ENCODE measurements at regions not wholly inside any gene's neighbourhood (a gene's known extent, or its start where the extent isn't known, plus 50 kb on each side); places are given as distances from the start of the nearest gene placed in this dataset.

DNA sequence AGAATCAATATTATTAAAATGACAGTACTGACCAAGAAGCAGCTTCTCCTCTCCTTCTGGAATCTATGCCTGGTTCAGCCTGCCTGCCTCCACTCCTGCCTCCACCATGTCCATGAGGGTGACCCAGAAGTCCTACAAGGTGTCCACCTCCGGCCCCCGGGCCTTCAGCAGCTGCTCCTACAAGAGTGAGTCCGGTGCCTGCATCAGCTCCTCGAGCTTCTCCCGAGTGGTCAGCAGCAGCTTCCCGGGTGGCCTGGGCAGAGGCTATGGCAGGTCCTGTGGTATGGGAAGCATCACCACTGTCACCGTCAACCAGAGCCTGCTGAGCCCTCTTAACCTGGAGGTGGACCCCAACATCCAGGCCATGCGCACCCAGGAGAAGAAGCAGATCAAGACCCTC lies 822.4 kb upstream of the NEGR1 start:
- TF ChIP-seq, protein P1, sequence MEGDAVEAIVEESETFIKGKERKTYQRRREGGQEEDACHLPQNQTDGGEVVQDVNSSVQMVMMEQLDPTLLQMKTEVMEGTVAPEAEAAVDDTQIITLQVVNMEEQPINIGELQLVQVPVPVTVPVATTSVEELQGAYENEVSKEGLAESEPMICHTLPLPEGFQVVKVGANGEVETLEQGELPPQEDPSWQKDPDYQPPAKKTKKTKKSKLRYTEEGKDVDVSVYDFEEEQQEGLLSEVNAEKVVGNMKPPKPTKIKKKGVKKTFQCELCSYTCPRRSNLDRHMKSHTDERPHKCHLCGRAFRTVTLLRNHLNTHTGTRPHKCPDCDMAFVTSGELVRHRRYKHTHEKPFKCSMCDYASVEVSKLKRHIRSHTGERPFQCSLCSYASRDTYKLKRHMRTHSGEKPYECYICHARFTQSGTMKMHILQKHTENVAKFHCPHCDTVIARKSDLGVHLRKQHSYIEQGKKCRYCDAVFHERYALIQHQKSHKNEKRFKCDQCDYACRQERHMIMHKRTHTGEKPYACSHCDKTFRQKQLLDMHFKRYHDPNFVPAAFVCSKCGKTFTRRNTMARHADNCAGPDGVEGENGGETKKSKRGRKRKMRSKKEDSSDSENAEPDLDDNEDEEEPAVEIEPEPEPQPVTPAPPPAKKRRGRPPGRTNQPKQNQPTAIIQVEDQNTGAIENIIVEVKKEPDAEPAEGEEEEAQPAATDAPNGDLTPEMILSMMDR (IDR thresholded peaks at IDR 0.05; ENCODE audit: low read length): no peak
- TF ChIP-seq EZH2 (IDR thresholded peaks at IDR 0.05; ENCODE audit: borderline replicate concordance, low read length): no peak

All from OCI-LY1 (cell line).